Calu3 (cell line): ENCODE measurements at regions not wholly inside any gene's neighbourhood (a gene's known extent, or its start where the extent isn't known, plus 50 kb on each side); places are given as distances from the start of the nearest gene placed in this dataset.

Source experiments
- BruUV-seq: library from RNA; stranded (reverse); fragments of 400-500 nt; replicated peaks from 2 replicates; lab custom pipeline; 2021; lab: Mats Ljungman, UMichigan
- CTCF ChIA-PET: fragments of 300-600 bp; sonication (Branson Sonifier 250); formaldehyde crosslinking; loops from one replicate; lab custom pipeline; 2022; ENCODE audit warnings: antibody characterized with exemption; lab: Charles Lee
- DNase-seq: peaks from one replicate; pipeline ENCODE4 v3.0.0; 2022
- H3K27ac Mint-ChIP-seq: one replicate; pipeline ENCODE4 v1.8.0; 2022; ENCODE audit warnings: mixed read lengths; ENCODE audit not compliant: unreplicated experiment
- H3K27me3 Mint-ChIP-seq: one replicate; pipeline ENCODE4 v1.8.0; 2022; ENCODE audit warnings: mixed read lengths; ENCODE audit not compliant: unreplicated experiment
- H3K36me3 Mint-ChIP-seq: one replicate; pipeline ENCODE4 v1.8.0; 2022; ENCODE audit warnings: mild to moderate bottlenecking, moderate library complexity, mixed read lengths; ENCODE audit not compliant: insufficient read depth, unreplicated experiment
- H3K4me1 Mint-ChIP-seq: one replicate; pipeline ENCODE4 v1.8.0; 2022; ENCODE audit warnings: mild to moderate bottlenecking, low read depth, mixed read lengths; ENCODE audit not compliant: unreplicated experiment
- H3K4me3 Mint-ChIP-seq: one replicate; pipeline ENCODE4 v1.8.0; 2022; ENCODE audit warnings: mild to moderate bottlenecking, low read depth, moderate library complexity, mixed read lengths; ENCODE audit not compliant: unreplicated experiment
- H3K9me3 Mint-ChIP-seq: one replicate; pipeline ENCODE4 v1.8.0; 2022; ENCODE audit warnings: low read depth, mixed read lengths; ENCODE audit not compliant: unreplicated experiment
- intact Hi-C: fragments of 100-400 bp; cut with micrococcal nuclease; formaldehyde crosslinking; loops from one replicate; pipeline ENCODE4 v1.10.0; 2022; ENCODE audit not compliant: unreplicated experiment
- TF ChIP-seq, protein P1 (sequence below): fragments of 200-600 bp; IDR thresholded peaks from one replicate; pipeline ENCODE4 v1.8.0; 2022; ENCODE audit warnings: antibody characterized with exemption; ENCODE audit not compliant: unreplicated experiment

DNA sequence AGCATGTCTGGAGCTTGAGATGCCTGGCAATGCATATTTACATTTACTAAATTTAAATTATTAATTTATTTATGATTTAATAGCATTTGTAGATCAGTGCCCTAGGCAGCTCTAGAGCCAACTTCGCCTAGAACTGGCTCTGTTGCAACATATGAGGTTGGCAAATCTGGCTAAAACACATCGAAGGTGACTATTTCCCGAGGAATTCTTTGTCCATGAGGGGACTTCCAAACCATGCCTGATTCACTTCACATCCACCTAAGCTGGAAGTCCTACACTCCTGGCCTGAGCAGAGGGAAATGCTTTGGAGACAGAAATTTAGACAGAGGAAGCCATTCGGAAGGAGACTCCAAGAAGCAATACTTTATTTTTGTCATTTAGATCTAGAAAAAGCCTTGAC lies 211.0 kb upstream of the ARG1 start:
- no peaks in the 10 kb centered on the region for H3K9me3 Mint-ChIP-seq
- no TSS peak for BruUV-seq
- H3K4me1 Mint-ChIP-seq = peaks cover 8% of the 10 kb centered on the region
- H3K36me3 Mint-ChIP-seq = no peaks in the 10 kb centered on the region
- no peak overlapping the region for H3K4me3 Mint-ChIP-seq
- DNase-seq = no peak
- H3K27ac Mint-ChIP-seq = no peak overlapping the region
- no peaks in the 10 kb centered on the region for H3K27me3 Mint-ChIP-seq
- CTCF ChIA-PET = no interaction called here
- TF ChIP-seq, protein P1, sequence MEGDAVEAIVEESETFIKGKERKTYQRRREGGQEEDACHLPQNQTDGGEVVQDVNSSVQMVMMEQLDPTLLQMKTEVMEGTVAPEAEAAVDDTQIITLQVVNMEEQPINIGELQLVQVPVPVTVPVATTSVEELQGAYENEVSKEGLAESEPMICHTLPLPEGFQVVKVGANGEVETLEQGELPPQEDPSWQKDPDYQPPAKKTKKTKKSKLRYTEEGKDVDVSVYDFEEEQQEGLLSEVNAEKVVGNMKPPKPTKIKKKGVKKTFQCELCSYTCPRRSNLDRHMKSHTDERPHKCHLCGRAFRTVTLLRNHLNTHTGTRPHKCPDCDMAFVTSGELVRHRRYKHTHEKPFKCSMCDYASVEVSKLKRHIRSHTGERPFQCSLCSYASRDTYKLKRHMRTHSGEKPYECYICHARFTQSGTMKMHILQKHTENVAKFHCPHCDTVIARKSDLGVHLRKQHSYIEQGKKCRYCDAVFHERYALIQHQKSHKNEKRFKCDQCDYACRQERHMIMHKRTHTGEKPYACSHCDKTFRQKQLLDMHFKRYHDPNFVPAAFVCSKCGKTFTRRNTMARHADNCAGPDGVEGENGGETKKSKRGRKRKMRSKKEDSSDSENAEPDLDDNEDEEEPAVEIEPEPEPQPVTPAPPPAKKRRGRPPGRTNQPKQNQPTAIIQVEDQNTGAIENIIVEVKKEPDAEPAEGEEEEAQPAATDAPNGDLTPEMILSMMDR = no peak
- intact Hi-C loops = no loop called here

DNA sequence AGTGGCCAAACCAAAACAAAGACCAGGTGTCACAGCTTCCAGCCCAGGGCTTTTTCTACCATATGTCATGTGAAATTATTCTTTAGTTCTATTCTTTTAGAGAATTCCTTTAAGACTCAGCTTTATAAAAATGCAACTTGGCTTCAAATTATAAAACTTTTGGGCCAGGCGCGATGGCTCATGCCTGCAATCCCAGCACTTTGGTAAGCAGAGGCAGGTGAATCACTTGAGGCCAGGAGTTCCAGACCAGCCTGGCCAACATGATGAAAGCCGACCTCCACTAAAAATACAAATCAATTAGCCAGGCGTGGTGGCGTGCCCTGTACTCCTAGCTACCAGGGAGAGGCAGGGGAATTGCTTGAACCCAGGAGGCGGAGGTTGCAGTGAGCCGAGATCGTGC lies 210.3 kb upstream of the ARG1 start:
- TF ChIP-seq, protein P1 = no peak
- H3K4me3 Mint-ChIP-seq = no peak overlapping the region
- H3K36me3 Mint-ChIP-seq = no peaks in the 10 kb centered on the region
- no peak overlapping the region for H3K27ac Mint-ChIP-seq
- intact Hi-C loops = no loop called here
- no peak for DNase-seq
- H3K4me1 Mint-ChIP-seq = peaks cover 8% of the 10 kb centered on the region
- no peaks in the 10 kb centered on the region for H3K27me3 Mint-ChIP-seq
- H3K9me3 Mint-ChIP-seq = no peaks in the 10 kb centered on the region
- CTCF ChIA-PET = no interaction called here
- no TSS peak for BruUV-seq

DNA sequence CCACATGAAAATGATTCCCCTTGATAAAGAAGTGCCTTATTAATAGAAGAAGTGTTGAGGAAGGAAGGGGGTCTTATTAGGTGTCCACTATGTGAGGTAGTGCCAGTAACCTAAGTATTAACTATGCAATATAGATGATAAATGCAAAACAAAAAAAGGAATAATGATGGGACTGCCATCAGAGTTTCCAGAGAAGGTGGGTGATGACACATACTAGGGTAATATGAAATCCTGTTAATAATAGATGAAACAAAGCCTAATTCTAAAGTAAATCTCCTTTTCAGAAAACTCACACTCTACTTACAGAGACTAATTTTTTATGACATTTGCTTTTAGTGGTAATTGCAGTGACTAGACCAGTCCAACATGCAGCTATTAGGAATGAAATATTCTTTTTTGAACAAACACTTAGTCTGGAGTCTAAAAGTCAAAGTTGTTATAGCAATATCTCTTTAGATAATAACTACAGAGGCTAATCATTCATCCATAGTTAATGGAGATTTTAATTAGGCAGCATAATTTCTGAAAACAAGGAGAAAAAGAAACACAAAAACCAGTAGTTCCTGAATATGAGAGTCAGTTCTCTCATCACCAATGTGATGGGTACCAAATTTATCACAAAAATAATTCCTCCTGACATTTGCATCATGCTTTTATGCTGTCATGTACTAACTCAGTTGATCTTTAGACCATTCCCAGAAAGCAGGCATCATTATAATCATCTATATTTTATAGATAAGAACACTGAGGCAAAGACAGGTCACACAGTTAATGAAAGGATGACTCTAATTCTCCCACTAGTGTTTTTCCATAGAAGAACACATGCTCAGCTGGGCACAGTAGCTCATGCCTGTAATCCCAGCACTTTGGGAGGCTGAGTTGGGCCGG lies 208.8 kb upstream of the ARG1 start:
- Mint-ChIP-seq H3K4me1 (peaks cover 8% of the 10 kb centered on the region), H3K36me3 (no peaks in the 10 kb centered on the region), H3K27ac (no peak overlapping the region), H3K4me3 (no peak overlapping the region), H3K27me3 (no peaks in the 10 kb centered on the region), H3K9me3 (no peaks in the 10 kb centered on the region)
- intact Hi-C loops = no loop called here
- CTCF ChIA-PET = interaction anchor here (1.2 kb wide), 1 partner anchor 9 kb away, joined by 3 read pairs; no protein-coding TSS in a partner anchor
- DNase-seq = no peak
- no TSS peak for BruUV-seq
- TF ChIP-seq, protein P1 = no peak

DNA sequence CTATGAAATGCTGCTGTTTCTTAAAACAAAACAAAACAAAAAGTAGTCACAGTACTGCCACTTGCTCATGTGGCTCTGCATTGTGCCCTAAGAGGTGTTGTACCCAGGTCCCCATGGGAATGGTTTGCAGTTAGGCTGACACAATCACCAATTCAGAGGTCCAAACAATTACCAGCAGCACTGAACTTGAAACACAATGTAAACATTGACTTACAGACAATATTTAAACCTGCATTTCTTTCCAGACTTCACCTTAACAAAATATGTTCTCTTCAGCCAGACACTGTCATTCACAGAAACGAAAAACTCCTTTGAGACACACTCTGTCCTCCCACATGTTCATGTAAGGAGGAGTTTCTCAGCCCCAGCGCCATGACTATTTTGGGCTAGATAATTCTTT lies 206.8 kb upstream of the ARG1 start:
- TF ChIP-seq, protein P1 = no peak
- no peak for DNase-seq
- CTCF ChIA-PET = no interaction called here
- peaks cover 4% of the 10 kb centered on the region for H3K27me3 Mint-ChIP-seq
- no peak overlapping the region for H3K27ac Mint-ChIP-seq
- no peak overlapping the region for H3K4me3 Mint-ChIP-seq
- H3K9me3 Mint-ChIP-seq = no peaks in the 10 kb centered on the region
- H3K36me3 Mint-ChIP-seq = no peaks in the 10 kb centered on the region
- intact Hi-C loops = no loop called here
- H3K4me1 Mint-ChIP-seq = peaks cover 8% of the 10 kb centered on the region
- no TSS peak for BruUV-seq
